Small intestine (tissue), 7 donors: ENCODE measurements at regions not wholly inside any gene's neighbourhood (a gene's known extent, or its start where the extent isn't known, plus 50 kb on each side); places are given as distances from the start of the nearest gene placed in this dataset.

ENCODE experiments used
- DNase-seq, 2 donors: peaks; one replicate each; pipeline versions ENCODE4 v3.0.0 to v3.0.0-alpha.2; 2013
- FAIRE-seq: peaks from 2 replicates; lab custom pipeline; 2012; peaks lifted over from hg19 to GRCh38; lab: Jason Lieb, UNC
- H3K27ac ChIP-seq, 3 donors: one replicate each; pipeline ENCODE4 v1.5.1; 2013; ENCODE audit warnings: low read length in 2 of 3, mild to moderate bottlenecking in 2 of 3, control low read depth in 1 of 3, inconsistent platforms in 1 of 3, low read depth in 1 of 3, moderate library complexity in 1 of 3
- H3K27me3 ChIP-seq, 3 donors: one replicate each; pipeline ENCODE4 v1.6.1; 2013; ENCODE audit warnings: low read length in 3 of 3, inconsistent platforms in 1 of 3; ENCODE audit not compliant: control insufficient read depth in 3 of 3, insufficient read depth in 3 of 3
- H3K36me3 ChIP-seq, 3 donors: one replicate each; pipeline ENCODE4 v1.6.1; 2013; ENCODE audit warnings: low read length in 3 of 3, inconsistent platforms in 1 of 3, low read depth in 1 of 3, mild to moderate bottlenecking in 1 of 3, moderate library complexity in 1 of 3; ENCODE audit not compliant: control insufficient read depth in 3 of 3, insufficient read depth in 2 of 3
- H3K4me1 ChIP-seq, 3 donors: one replicate each; pipeline ENCODE4 v1.6.1; 2013; ENCODE audit warnings: low read length in 2 of 3, inconsistent platforms in 1 of 3, low read depth in 1 of 3, mild to moderate bottlenecking in 1 of 3, moderate library complexity in 1 of 3; ENCODE audit not compliant: control insufficient read depth in 3 of 3, insufficient read depth in 2 of 3
- H3K4me3 ChIP-seq, 3 donors: one replicate each; pipeline ENCODE4 v1.5.1; 2013; ENCODE audit warnings: low read length in 3 of 3, control low read depth in 1 of 3, inconsistent platforms in 1 of 3, low read depth in 1 of 3, mild to moderate bottlenecking in 1 of 3, moderate library complexity in 1 of 3
- H3K9me3 ChIP-seq, 2 donors: one replicate each; pipeline ENCODE4 v1.6.1; 2013; ENCODE audit warnings: low read depth in 1 of 2, low read length in 1 of 2; ENCODE audit not compliant: control insufficient read depth in 2 of 2, insufficient read depth in 1 of 2
- WGBS, 3 donors: extraction: QIAGEN DNeasy Blood & Tissue Kit; methylation state at CpG; one replicate each; pipeline ENCODE4 v1.1.7; 2013; 5-methylcytosine and 5-hydroxymethylcytosine counted together
- donor health status: healthy with polysubstance abuse.
- donor health status: control.
- donor health status: control.
- donor health status: Bipolar disorder and iron deficiency.
- donor health status: healthy.

DNA sequence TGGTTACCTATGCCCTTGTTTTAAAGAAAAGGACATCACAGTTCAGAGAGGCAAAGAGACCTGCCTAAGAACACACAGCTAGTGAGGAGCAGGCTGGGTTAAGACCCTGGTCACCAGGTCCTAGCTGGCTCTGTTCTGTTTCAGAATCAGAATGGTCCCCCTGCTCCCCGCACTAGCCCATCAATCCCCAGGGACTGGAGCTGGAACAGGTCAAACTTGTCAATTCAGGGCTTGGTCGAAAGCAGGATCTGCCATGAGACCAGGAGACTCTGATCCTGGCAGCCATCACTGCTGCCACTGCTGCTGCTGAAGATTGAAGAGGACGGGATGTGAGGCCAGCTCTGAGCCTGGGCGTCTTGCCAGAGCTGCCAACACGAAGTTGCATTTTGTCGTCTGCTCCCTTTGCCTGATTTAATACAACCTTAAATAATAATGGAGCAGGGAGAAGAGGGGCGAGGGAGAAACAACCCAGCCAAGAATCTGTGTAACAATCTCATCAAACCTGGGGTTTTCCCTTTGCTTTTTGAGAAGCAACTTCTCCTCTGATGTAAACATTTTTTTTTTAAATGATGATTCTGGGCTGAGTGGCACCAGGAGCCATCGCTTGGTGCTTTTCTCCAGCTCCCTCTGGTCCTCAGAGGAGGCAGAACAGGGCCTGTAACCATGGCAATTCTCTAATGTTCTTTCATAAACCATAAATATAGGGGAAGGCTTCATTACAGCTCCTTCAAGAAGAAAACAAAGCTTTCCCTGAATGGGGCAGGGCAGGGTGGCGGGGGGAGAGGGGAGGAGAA lies 119.0 kb upstream of the SORCS3 start:
- H3K36me3 ChIP-seq: no peaks in the 10 kb centered on the region
- no peak for DNase-seq
- H3K27me3 ChIP-seq: no peaks in the 10 kb centered on the region
- no peak overlapping the region for H3K4me3 ChIP-seq
- 45 to 50% (median 50%) methylated on average over 9 of the region's 9 CpGs for WGBS, 3 donors
- FAIRE-seq: no peak
- no peaks in the 10 kb centered on the region for H3K9me3 ChIP-seq
- no peaks in the 10 kb centered on the region for H3K4me1 ChIP-seq
- H3K27ac ChIP-seq: no peak overlapping the region

DNA sequence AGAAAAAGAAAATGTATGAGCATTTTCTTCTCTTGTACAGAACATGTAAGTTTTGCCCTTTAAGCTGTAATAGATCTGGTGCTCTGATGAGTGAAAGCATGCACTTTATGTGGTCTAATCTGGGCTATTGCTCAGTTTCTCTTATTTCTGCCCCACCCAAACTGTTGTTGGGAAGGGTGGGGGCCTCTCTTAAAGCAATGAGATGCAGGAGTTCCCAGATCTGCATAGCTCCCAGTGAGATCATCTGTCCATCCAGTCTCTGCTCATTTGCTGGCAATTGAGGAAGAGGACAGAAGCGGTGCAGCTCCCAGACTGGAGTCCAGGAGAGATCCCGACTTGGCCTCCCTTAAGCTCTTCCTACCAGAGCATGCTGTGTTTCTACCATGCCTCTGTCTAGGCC lies 114.9 kb upstream of the SORCS3 start:
- no peak overlapping the region for H3K27ac ChIP-seq
- H3K4me3 ChIP-seq: no peak overlapping the region
- 79 to 85% (median 80%) methylated on average over 2 of the region's 2 CpGs for WGBS, 3 donors
- no peaks in the 10 kb centered on the region for H3K4me1 ChIP-seq
- DNase-seq (no peak), FAIRE-seq (no peak)
- no peaks in the 10 kb centered on the region for H3K27me3 ChIP-seq
- no peaks in the 10 kb centered on the region for H3K36me3 ChIP-seq
- H3K9me3 ChIP-seq: no peaks in the 10 kb centered on the region

- no peaks in the 10 kb centered on the region for H3K36me3 ChIP-seq
Measured at GRCh38 chr10:104527013-104527412, 114.1 kb upstream of the SORCS3 start.

GRCh38 chr10:104540181-104540580 lies 100.9 kb upstream of the SORCS3 start:
- DNase-seq (no peak), FAIRE-seq (no peak)
- Histone ChIP-seq H3K4me1 (no peaks in the 10 kb centered on the region), H3K36me3 (no peaks in the 10 kb centered on the region), H3K4me3 (no peak overlapping the region), H3K9me3 (no peaks in the 10 kb centered on the region), H3K27ac (no peak overlapping the region), H3K27me3 (no peaks in the 10 kb centered on the region)
- WGBS, 3 donors: 43 to 65% (median 53%) methylated on average over 3 of the region's 3 CpGs

More at GRCh38 chr10:104527013-104527412, 114.1 kb upstream of the SORCS3 start:
- no peak overlapping the region for H3K27ac ChIP-seq
- 27 to 60% (median 37%) methylated on average over 1 of the region's 1 CpG for WGBS, 3 donors
- no peak for FAIRE-seq
- H3K4me1 ChIP-seq: no peaks in the 10 kb centered on the region
- H3K4me3 ChIP-seq: no peak overlapping the region
- no peaks in the 10 kb centered on the region for H3K27me3 ChIP-seq
- DNase-seq: no peak
- H3K9me3 ChIP-seq: no peaks in the 10 kb centered on the region

DNA sequence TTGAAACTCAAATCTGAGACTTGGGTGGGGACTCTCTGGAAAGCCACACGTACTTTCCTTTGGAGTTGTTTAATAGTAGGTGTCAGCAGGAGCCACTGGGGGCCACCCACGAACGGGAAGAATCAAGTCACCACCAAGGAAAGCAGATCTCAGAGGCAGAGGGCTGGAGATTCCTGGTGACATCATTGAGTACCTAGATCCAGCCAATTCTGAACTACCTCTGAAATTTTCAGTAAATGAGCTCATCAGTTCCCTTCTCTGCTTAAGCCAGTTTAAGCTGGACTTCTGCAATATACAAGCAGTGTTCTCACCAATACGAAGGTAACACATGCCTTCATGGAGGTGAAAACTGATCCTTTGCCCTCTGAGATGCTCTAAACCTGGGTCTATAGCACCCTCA lies 99.3 kb upstream of the SORCS3 start:
- Histone ChIP-seq H3K36me3 (no peaks in the 10 kb centered on the region), H3K27ac (no peak overlapping the region), H3K9me3 (no peaks in the 10 kb centered on the region), H3K27me3 (no peaks in the 10 kb centered on the region), H3K4me1 (no peaks in the 10 kb centered on the region), H3K4me3 (no peak overlapping the region)
- FAIRE-seq (no peak), DNase-seq (no peak)
- 44 to 72% (median 49%) methylated on average over 4 of the region's 4 CpGs for WGBS, 3 donors

- Histone ChIP-seq H3K4me3 (no peak overlapping the region), H3K36me3 (no peaks in the 10 kb centered on the region), H3K9me3 (no peaks in the 10 kb centered on the region), H3K4me1 (no peaks in the 10 kb centered on the region), H3K27ac (no peak overlapping the region), H3K27me3 (no peaks in the 10 kb centered on the region)
- 46 to 77% (median 63%) methylated on average over 4 of the region's 4 CpGs for WGBS, 3 donors
- FAIRE-seq (no peak), DNase-seq (no peak)
Measured at GRCh38 chr10:104546336-104546735, 94.8 kb upstream of the SORCS3 start.

DNA sequence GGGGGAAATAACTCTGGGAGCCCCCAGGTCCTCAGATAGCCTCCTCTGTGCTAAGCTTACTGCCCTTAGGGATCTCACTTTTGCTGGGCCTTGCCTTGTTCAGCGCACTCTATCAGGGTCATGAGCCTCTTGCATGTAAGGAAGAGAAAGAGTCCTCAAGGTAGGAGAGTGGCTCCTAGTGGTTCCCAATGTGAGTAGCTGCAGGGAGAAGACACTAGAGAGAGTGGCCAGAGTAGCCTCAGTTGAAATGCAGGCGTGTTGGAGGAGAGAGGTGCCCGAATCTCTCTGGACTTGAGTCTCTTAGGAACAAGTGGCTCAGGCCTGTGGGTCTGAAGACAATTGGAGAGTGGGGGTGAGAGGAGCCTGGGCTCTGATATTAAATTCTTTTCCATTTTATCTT lies 94.3 kb upstream of the SORCS3 start:
- no peak for DNase-seq
- no peak overlapping the region for H3K4me3 ChIP-seq
- no peak overlapping the region for H3K27ac ChIP-seq
- FAIRE-seq: no peak
- H3K36me3 ChIP-seq: no peaks in the 10 kb centered on the region
- H3K27me3 ChIP-seq: no peaks in the 10 kb centered on the region
- H3K9me3 ChIP-seq: no peaks in the 10 kb centered on the region
- WGBS, 3 donors: 62 to 75% (median 68%) methylated on average over 3 of the region's 3 CpGs
- H3K4me1 ChIP-seq: no peaks in the 10 kb centered on the region

DNA sequence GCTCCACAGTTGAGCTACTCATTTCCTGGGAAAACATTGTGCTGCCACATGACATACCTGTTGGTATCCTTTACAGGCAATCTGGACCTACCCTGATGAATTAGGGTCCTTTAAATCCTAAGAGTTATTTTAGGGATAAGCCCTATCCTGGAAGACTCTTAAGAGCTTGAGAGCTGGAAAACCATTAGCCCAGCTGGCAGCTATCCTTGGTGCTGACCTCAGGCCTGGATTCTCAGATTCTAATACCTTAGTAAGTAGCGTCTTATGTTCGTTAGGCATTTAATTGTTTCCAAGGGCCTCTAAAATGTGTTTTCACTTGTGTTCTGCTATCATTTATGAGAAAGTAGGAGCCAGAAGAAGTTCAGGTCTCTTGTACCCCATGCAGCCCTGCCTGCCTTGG lies 93.0 kb upstream of the SORCS3 start:
- H3K27me3 ChIP-seq: no peaks in the 10 kb centered on the region
- 38 to 73% (median 54%) methylated on average over 2 of the region's 2 CpGs for WGBS, 3 donors
- DNase-seq (no peak), FAIRE-seq (no peak)
- H3K36me3 ChIP-seq: no peaks in the 10 kb centered on the region
- H3K27ac ChIP-seq: no peak overlapping the region
- H3K4me1 ChIP-seq: no peaks in the 10 kb centered on the region
- no peaks in the 10 kb centered on the region for H3K9me3 ChIP-seq
- no peak overlapping the region for H3K4me3 ChIP-seq

DNA sequence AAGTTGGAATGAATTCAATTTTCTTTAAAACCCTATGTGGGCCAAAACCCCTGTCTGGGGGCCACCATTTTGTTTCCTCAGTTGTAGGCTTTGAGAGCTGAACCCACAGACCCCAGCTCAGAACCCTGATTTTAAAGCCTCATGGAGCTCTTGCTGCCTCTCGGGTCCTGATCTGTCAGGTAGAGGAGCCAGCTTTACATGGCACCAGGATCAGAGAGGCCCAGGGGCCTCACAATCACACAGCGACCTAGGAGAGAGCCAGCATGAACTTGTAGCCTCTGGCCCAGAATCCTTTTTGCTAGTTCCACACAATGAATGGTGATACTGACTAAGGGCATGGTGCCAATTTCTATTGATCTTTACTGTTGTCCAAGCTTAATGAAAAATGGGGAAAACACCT lies 84.3 kb upstream of the SORCS3 start:
- Histone ChIP-seq H3K9me3 (no peaks in the 10 kb centered on the region), H3K4me3 (no peak overlapping the region), H3K27ac (no peak overlapping the region), H3K27me3 (peaks cover 0 to 3% (median 0%) of the 10 kb centered on the region in 3 donors), H3K4me1 (no peaks in the 10 kb centered on the region), H3K36me3 (no peaks in the 10 kb centered on the region)
- FAIRE-seq (no peak), DNase-seq (no peak)
- WGBS, 3 donors: 73 to 85% (median 80%) methylated on average over 2 of the region's 2 CpGs
